GM13977 (cell line): ENCODE measurements at regions not wholly inside any gene's neighbourhood (a gene's known extent, or its start where the extent isn't known, plus 50 kb on each side); places are given as distances from the start of the nearest gene placed in this dataset.

Experiments
- DNase-seq: peaks from one replicate; pipeline ENCODE4 v3.0.0; 2012; ENCODE audit warnings: low spot score
- CTCF ChIP-seq: IDR thresholded peaks from 2 replicates; pipeline ENCODE4 v1.5.1; 2012; ENCODE audit warnings: mild to moderate bottlenecking, control low read depth; ENCODE audit not compliant: insufficient read depth; ENCODE audit errors: extremely low read depth, missing control alignments
- in situ Hi-C: fragments of 300-500 bp; cut with MboI; formaldehyde crosslinking; loops from one replicate; pipeline ENCODE4 v1.12.0; 2022; ENCODE audit warnings: low sequenced_read_pairs, low pct_unique_long_range_greater_than_20kb, mixed read lengths, inconsistent platforms; ENCODE audit not compliant: unreplicated experiment

- in situ Hi-C loops: no loop called here
- no peak for TF ChIP-seq CTCF
- DNase-seq: no peak
Measured at GRCh38 chr21:43298546-43299440, 128.1 kb downstream of the SIK1 start.

- no peak for DNase-seq
- no peak for TF ChIP-seq CTCF
- in situ Hi-C loops: no loop called here
Measured at GRCh38 chr21:43297989-43298388, 128.9 kb downstream of the SIK1 start.

- DNase-seq: no peak
- no peak for TF ChIP-seq CTCF
- in situ Hi-C loops: no loop called here
Measured at GRCh38 chr21:43297391-43297981, 128.7 kb downstream of the CRYAA start.

- TF ChIP-seq CTCF: no peak
- in situ Hi-C loops: no loop called here
- no peak for DNase-seq
Measured at GRCh38 chr21:43295066-43295958, 126.5 kb downstream of the CRYAA start.

- in situ Hi-C loops: no loop called here
- TF ChIP-seq CTCF: no peak
- no peak for DNase-seq
Measured at GRCh38 chr21:43294194-43294902, 125.5 kb downstream of the CRYAA start.

- no peak for DNase-seq
- in situ Hi-C loops: no loop called here
- no peak for TF ChIP-seq CTCF
Measured at GRCh38 chr21:43292866-43293142, 124.0 kb downstream of the CRYAA start.
